Upper lobe of left lung (tissue), 4 donors: ENCODE measurements at regions not wholly inside any gene's neighbourhood (a gene's known extent, or its start where the extent isn't known, plus 50 kb on each side); places are given as distances from the start of the nearest gene placed in this dataset.

Experiments
- POLR2A ChIP-seq, 4 donors: fragments of 450-650 bp; IDR thresholded peaks; one replicate each; pipeline ENCODE4 v1.5.1; 2016 to 2017; ENCODE audit warnings: antibody characterized with exemption in 4 of 4, mild to moderate bottlenecking in 2 of 4
- TF ChIP-seq, protein P1 (sequence below), 6 experiments: fragments of 450-650 bp in 4 of 6; fragments of 200-600 bp in 2 of 6; sonication (generic) in 2 of 6; IDR thresholded peaks; one replicate each; pipeline ENCODE4 v1.5.1; 2016 to 2019; ENCODE audit warnings: antibody characterized with exemption in 6 of 6

DNA sequence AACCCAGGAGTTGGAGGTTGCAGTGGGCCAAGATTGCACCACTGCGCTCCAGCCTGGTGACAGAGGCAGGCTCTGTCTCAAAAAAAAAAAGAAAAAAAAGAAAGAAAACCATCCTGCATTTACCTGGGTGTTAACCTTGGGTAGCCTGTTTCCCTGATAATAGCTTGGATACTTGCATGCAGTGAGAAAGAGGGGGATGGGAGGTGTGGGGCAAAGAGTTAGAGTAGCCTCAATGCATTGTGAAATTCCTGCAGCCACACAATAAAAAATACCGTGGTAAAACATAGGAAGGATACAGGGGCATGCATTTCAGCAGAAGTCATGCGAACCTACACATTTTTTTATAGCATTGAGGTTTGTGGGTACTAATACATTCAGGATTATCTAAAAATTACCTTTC lies 76.6 kb upstream of the ZNF516 start:
- TF ChIP-seq, protein P1, sequence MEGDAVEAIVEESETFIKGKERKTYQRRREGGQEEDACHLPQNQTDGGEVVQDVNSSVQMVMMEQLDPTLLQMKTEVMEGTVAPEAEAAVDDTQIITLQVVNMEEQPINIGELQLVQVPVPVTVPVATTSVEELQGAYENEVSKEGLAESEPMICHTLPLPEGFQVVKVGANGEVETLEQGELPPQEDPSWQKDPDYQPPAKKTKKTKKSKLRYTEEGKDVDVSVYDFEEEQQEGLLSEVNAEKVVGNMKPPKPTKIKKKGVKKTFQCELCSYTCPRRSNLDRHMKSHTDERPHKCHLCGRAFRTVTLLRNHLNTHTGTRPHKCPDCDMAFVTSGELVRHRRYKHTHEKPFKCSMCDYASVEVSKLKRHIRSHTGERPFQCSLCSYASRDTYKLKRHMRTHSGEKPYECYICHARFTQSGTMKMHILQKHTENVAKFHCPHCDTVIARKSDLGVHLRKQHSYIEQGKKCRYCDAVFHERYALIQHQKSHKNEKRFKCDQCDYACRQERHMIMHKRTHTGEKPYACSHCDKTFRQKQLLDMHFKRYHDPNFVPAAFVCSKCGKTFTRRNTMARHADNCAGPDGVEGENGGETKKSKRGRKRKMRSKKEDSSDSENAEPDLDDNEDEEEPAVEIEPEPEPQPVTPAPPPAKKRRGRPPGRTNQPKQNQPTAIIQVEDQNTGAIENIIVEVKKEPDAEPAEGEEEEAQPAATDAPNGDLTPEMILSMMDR (IDR thresholded peaks at IDR 0.05), result no peak
- no peak for TF ChIP-seq POLR2A (IDR thresholded peaks at IDR 0.05)
